A549 (cell line): ENCODE measurements at regions not wholly inside any gene's neighbourhood (a gene's known extent, or its start where the extent isn't known, plus 50 kb on each side); places are given as distances from the start of the nearest gene placed in this dataset.

Source experiments
- BHLHE40 ChIP-seq: IDR thresholded peaks from 2 replicates; pipeline ENCODE4 v1.6.1; 2012; ENCODE audit warnings: low read depth, low read length, inconsistent platforms
- EP300 ChIP-seq, 2 experiments: fragments of >200 bp; sonication (Bioruptor Twin); formaldehyde crosslinking; IDR thresholded peaks; 2 replicates in 1 of 2; 3 replicates in 1 of 2; pipeline ENCODE4 v1.6.1; 2016 to 2017
- MAZ ChIP-seq: fragments of 150-350 bp; IDR thresholded peaks from 2 replicates; pipeline ENCODE4 v1.6.1; 2014; ENCODE audit warnings: antibody characterized with exemption, low read depth, low read length, borderline replicate concordance
- POLR2A ChIP-seq: IDR thresholded peaks from 2 replicates; pipeline ENCODE4 v1.6.1; 2012; ENCODE audit warnings: mild to moderate bottlenecking, low read length
- TF ChIP-seq, protein P1 (sequence below): fragments of >200 bp; sonication (Bioruptor Twin); formaldehyde crosslinking; IDR thresholded peaks from 3 replicates; pipeline ENCODE4 v1.5.1; 2016
- TF ChIP-seq, protein P2 (sequence below): fragments of 200-600 bp; sonication (generic); IDR thresholded peaks from 2 replicates; pipeline ENCODE4 v1.6.1; 2016; ENCODE audit warnings: antibody characterized with exemption, mild to moderate bottlenecking, moderate library complexity
- TF ChIP-seq, protein P3 (sequence below): fragments of 150-350 bp; IDR thresholded peaks from 2 replicates; pipeline ENCODE4 v1.6.1; 2014; ENCODE audit warnings: low read depth, mild to moderate bottlenecking, low read length

DNA sequence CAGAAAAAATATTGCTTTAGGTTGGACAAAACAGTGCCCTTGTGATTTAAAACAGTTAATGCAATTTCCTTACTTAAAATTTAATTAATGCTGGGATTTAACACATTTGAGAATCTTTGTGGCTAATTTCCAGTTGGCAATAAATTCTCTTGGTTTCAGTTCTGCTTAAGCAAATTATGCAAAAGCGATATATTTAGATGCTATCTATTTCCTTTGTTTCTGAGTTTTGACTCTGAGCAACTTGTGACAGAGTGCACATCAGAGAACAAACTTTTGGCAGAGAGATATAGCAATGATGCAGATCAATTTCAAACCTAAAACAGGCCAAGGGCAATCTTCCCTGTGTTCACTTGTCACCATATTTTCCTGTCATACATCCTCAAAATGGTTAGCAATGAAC lies 933.6 kb upstream of the ZWINT start:
- TF ChIP-seq BHLHE40 (no peak), MAZ (no peak), EP300 (IDR thresholded peaks at IDR 0.05) (no peak), POLR2A (no peak)
- TF ChIP-seq, protein P1, sequence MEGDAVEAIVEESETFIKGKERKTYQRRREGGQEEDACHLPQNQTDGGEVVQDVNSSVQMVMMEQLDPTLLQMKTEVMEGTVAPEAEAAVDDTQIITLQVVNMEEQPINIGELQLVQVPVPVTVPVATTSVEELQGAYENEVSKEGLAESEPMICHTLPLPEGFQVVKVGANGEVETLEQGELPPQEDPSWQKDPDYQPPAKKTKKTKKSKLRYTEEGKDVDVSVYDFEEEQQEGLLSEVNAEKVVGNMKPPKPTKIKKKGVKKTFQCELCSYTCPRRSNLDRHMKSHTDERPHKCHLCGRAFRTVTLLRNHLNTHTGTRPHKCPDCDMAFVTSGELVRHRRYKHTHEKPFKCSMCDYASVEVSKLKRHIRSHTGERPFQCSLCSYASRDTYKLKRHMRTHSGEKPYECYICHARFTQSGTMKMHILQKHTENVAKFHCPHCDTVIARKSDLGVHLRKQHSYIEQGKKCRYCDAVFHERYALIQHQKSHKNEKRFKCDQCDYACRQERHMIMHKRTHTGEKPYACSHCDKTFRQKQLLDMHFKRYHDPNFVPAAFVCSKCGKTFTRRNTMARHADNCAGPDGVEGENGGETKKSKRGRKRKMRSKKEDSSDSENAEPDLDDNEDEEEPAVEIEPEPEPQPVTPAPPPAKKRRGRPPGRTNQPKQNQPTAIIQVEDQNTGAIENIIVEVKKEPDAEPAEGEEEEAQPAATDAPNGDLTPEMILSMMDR, result no peak
- TF ChIP-seq, protein P2, sequence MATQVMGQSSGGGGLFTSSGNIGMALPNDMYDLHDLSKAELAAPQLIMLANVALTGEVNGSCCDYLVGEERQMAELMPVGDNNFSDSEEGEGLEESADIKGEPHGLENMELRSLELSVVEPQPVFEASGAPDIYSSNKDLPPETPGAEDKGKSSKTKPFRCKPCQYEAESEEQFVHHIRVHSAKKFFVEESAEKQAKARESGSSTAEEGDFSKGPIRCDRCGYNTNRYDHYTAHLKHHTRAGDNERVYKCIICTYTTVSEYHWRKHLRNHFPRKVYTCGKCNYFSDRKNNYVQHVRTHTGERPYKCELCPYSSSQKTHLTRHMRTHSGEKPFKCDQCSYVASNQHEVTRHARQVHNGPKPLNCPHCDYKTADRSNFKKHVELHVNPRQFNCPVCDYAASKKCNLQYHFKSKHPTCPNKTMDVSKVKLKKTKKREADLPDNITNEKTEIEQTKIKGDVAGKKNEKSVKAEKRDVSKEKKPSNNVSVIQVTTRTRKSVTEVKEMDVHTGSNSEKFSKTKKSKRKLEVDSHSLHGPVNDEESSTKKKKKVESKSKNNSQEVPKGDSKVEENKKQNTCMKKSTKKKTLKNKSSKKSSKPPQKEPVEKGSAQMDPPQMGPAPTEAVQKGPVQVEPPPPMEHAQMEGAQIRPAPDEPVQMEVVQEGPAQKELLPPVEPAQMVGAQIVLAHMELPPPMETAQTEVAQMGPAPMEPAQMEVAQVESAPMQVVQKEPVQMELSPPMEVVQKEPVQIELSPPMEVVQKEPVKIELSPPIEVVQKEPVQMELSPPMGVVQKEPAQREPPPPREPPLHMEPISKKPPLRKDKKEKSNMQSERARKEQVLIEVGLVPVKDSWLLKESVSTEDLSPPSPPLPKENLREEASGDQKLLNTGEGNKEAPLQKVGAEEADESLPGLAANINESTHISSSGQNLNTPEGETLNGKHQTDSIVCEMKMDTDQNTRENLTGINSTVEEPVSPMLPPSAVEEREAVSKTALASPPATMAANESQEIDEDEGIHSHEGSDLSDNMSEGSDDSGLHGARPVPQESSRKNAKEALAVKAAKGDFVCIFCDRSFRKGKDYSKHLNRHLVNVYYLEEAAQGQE, result no peak
- TF ChIP-seq, protein P3, sequence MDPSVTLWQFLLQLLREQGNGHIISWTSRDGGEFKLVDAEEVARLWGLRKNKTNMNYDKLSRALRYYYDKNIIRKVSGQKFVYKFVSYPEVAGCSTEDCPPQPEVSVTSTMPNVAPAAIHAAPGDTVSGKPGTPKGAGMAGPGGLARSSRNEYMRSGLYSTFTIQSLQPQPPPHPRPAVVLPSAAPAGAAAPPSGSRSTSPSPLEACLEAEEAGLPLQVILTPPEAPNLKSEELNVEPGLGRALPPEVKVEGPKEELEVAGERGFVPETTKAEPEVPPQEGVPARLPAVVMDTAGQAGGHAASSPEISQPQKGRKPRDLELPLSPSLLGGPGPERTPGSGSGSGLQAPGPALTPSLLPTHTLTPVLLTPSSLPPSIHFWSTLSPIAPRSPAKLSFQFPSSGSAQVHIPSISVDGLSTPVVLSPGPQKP, result no peak
